HG03280 (cell line): ENCODE measurements at regions not wholly inside any gene's neighbourhood (a gene's known extent, or its start where the extent isn't known, plus 50 kb on each side); places are given as distances from the start of the nearest gene placed in this dataset.

Experiments
- ATAC-seq: cut with Tn5 transposase; IDR thresholded peaks from one replicate; pipeline ENCODE4 v1.9.1; 2021; ENCODE audit warnings: mild to moderate bottlenecking, moderate library complexity; ENCODE audit not compliant: unreplicated experiment

GRCh38 chr4:20504146-20504545 is 196.1 kb upstream of the PACRGL start:
- ATAC-seq = no peak

- no peak for ATAC-seq
These were observed 194.3 kb upstream of the PACRGL start for GRCh38 chr4:20505927-20506326.

GRCh38 chr4:20506827-20507226 is 193.4 kb upstream of the PACRGL start:
- no peak for ATAC-seq

GRCh38 chr4:20509315-20509714 is 190.9 kb upstream of the PACRGL start:
- no peak for ATAC-seq

GRCh38 chr4:20512033-20512792 is 188.0 kb upstream of the PACRGL start:
- no peak for ATAC-seq

- no peak for ATAC-seq
These were observed 187.3 kb upstream of the PACRGL start for GRCh38 chr4:20512985-20513384.

GRCh38 chr4:20520901-20521300 is 179.4 kb upstream of the PACRGL start:
- no peak for ATAC-seq

- ATAC-seq = no peak
These were observed 171.8 kb upstream of the PACRGL start for GRCh38 chr4:20528508-20528907.

- no peak for ATAC-seq
These were observed 170.6 kb upstream of the PACRGL start for GRCh38 chr4:20529691-20530090.

- no peak for ATAC-seq
These were observed 168.0 kb upstream of the PACRGL start for GRCh38 chr4:20532116-20532790.

GRCh38 chr4:20532871-20533870 is 167.1 kb upstream of the PACRGL start:
- ATAC-seq = no peak

GRCh38 chr4:20538905-20539304 is 161.4 kb upstream of the PACRGL start:
- no peak for ATAC-seq

- ATAC-seq = no peak
These were observed 157.1 kb upstream of the PACRGL start for GRCh38 chr4:20543131-20543530.

- no peak for ATAC-seq
These were observed 155.6 kb upstream of the PACRGL start for GRCh38 chr4:20544645-20545044.

- no peak for ATAC-seq
These were observed 148.3 kb upstream of the PACRGL start for GRCh38 chr4:20552004-20552403.

- ATAC-seq = no peak
These were observed 146.1 kb upstream of the PACRGL start for GRCh38 chr4:20554134-20554533.

- no peak for ATAC-seq
These were observed 135.1 kb upstream of the PACRGL start for GRCh38 chr4:20565075-20565721.

GRCh38 chr4:20570981-20571715 is 129.1 kb upstream of the PACRGL start:
- no peak for ATAC-seq

GRCh38 chr4:20572976-20573375 is 127.3 kb upstream of the PACRGL start:
- ATAC-seq = no peak

GRCh38 chr4:20574986-20575385 is 125.3 kb upstream of the PACRGL start:
- ATAC-seq = no peak
